ENCODE measurements at regions not wholly inside any gene's neighbourhood (a gene's known extent, or its start where the extent isn't known, plus 50 kb on each side); places are given as distances from the start of the nearest gene placed in this dataset.

- no peak for ATAC-seq
- H3K36me3 ChIP-seq: no peaks in the 10 kb centered on the region
- no peaks in the 10 kb centered on the region for H3K27me3 ChIP-seq
- no peak overlapping the region for H3K27ac ChIP-seq
- no peak overlapping the region for H3K4me3 ChIP-seq
- DNase-seq: no peak
- H3K9me3 ChIP-seq: no peaks in the 10 kb centered on the region
- H3K4me1 ChIP-seq: no peaks in the 10 kb centered on the region
- 94% methylated on average over 3 of the region's 3 CpGs for WGBS (ENCODE audit: insufficient coverage, low coverage, low lambda C conversion rate, missing lambda C conversion rate)
- no peak for TF ChIP-seq POLR2A (IDR thresholded peaks at IDR 0.05)
- no peak for TF ChIP-seq CTCF (IDR thresholded peaks at IDR 0.05)
- intact Hi-C loops (cut with DNase I): no loop called here
Measured at GRCh38 chr6:63437058-63437457, 117.3 kb upstream of the LGSN start.

GRCh38 chr6:63440057-63440456, 120.3 kb upstream of the LGSN start:
- Histone ChIP-seq H3K36me3 (no peaks in the 10 kb centered on the region), H3K4me1 (peaks cover 0 to 3% (median 0%) of the 10 kb centered on the region in 4 donors), H3K4me3 (no peak overlapping the region), H3K27me3 (no peaks in the 10 kb centered on the region), H3K27ac (no peak overlapping the region), H3K9me3 (no peaks in the 10 kb centered on the region)
- 41% methylated on average over 7 of the region's 7 CpGs for WGBS (ENCODE audit: insufficient coverage, low coverage, low lambda C conversion rate, missing lambda C conversion rate)
- intact Hi-C loops (cut with DNase I): no loop called here
- TF ChIP-seq CTCF (IDR thresholded peaks at IDR 0.05) (no peak), POLR2A (IDR thresholded peaks at IDR 0.05) (no peak)
- ATAC-seq (no peak), DNase-seq (no peak)

GRCh38 chr6:63440594-63440993, 120.8 kb upstream of the LGSN start:
- ATAC-seq: no peak

GRCh38 chr6:63441266-63441956, 121.6 kb upstream of the LGSN start:
- Histone ChIP-seq H3K27me3 (no peaks in the 10 kb centered on the region), H3K9me3 (no peaks in the 10 kb centered on the region), H3K36me3 (no peaks in the 10 kb centered on the region), H3K4me3 (no peak overlapping the region), H3K27ac (no peak overlapping the region), H3K4me1 (peaks cover 0 to 3% (median under 1%) of the 10 kb centered on the region in 4 donors)
- DNase-seq: no peak
- intact Hi-C loops (cut with DNase I): no loop called here
- WGBS (ENCODE audit: insufficient coverage, low coverage, low lambda C conversion rate, missing lambda C conversion rate): 89% methylated on average over 9 of the region's 18 CpGs
- no peak for ATAC-seq
- TF ChIP-seq POLR2A (IDR thresholded peaks at IDR 0.05) (no peak), CTCF (IDR thresholded peaks at IDR 0.05) (no peak)

More at GRCh38 chr6:63440594-63440993, 120.8 kb upstream of the LGSN start:
- TF ChIP-seq CTCF (IDR thresholded peaks at IDR 0.05) (no peak), POLR2A (IDR thresholded peaks at IDR 0.05) (no peak)
- H3K27me3 ChIP-seq: no peaks in the 10 kb centered on the region
- H3K27ac ChIP-seq: no peak overlapping the region
- no peaks in the 10 kb centered on the region for H3K9me3 ChIP-seq
- H3K36me3 ChIP-seq: no peaks in the 10 kb centered on the region
- intact Hi-C loops (cut with DNase I): no loop called here
- DNase-seq: no peak
- 89% methylated on average over 7 of the region's 16 CpGs for WGBS (ENCODE audit: insufficient coverage, low coverage, low lambda C conversion rate, missing lambda C conversion rate)
- H3K4me1 ChIP-seq: peaks cover 0 to 3% (median 0%) of the 10 kb centered on the region in 4 donors
- no peak overlapping the region for H3K4me3 ChIP-seq

Data from right lobe of liver (tissue), 6 donors.